ENCODE measurements at regions not wholly inside any gene's neighbourhood (a gene's known extent, or its start where the extent isn't known, plus 50 kb on each side); places are given as distances from the start of the nearest gene placed in this dataset.
A peak's percentile ranks its signal among the peaks of the same experiment; 100 is the strongest.

- Histone ChIP-seq H3K9me3 (ENCODE audit: control insufficient read depth in 4 of 4, insufficient read depth in 3 of 4, low read length in 3 of 4) (no peaks in the 10 kb centered on the region), H3K9ac (ENCODE audit: insufficient read depth in 1 of 2, low read length in 2 of 2) (no peak overlapping the region), H3K4me3 (no peak overlapping the region), H3K4me1 (ENCODE audit: control insufficient read depth in 5 of 5, insufficient read depth in 5 of 5, low read length in 5 of 5) (peaks cover 0 to 5% (median 0%) of the 10 kb centered on the region in 5 donors), H3K27me3 (ENCODE audit: control insufficient read depth in 3 of 3, insufficient read depth in 3 of 3, low read length in 2 of 3) (no peaks in the 10 kb centered on the region), H3K36me3 (ENCODE audit: control insufficient read depth in 4 of 4, insufficient read depth in 4 of 4, low read length in 4 of 4) (no peaks in the 10 kb centered on the region), H3K27ac (ENCODE audit: low read depth in 1 of 2, low read length in 1 of 2) (peak overlapping the region in 1 of 2 donors; percentile 72)
- no peak for DNase-seq
- no peak for TF ChIP-seq CTCF (IDR thresholded peaks at IDR 0.05; ENCODE audit: control extremely low read depth, extremely low read depth)
- ATAC-seq (ENCODE audit: insufficient read depth, low FRiP score), result no peak
- WGBS, 2 donors, result 85 to 92% methylated on average over 4 of the region's 4 CpGs
Measured at GRCh38 chr2:219707496-219708285, 80.3 kb downstream of the SLC4A3 start.

GRCh38 chr2:219709331-219709761 is 81.9 kb downstream of the SLC4A3 start:
- TF ChIP-seq CTCF (IDR thresholded peaks at IDR 0.05; ENCODE audit: control extremely low read depth, extremely low read depth), result no peak
- DNase-seq, result no peak
- no peaks in the 10 kb centered on the region for H3K4me1 ChIP-seq (ENCODE audit: control insufficient read depth in 5 of 5, insufficient read depth in 5 of 5, low read length in 5 of 5)
- H3K9me3 ChIP-seq (ENCODE audit: control insufficient read depth in 4 of 4, insufficient read depth in 3 of 4, low read length in 3 of 4), result no peaks in the 10 kb centered on the region
- no peaks in the 10 kb centered on the region for H3K27me3 ChIP-seq (ENCODE audit: control insufficient read depth in 3 of 3, insufficient read depth in 3 of 3, low read length in 2 of 3)
- no peak overlapping the region for H3K4me3 ChIP-seq
- no peak for ATAC-seq (ENCODE audit: insufficient read depth, low FRiP score)
- no peaks in the 10 kb centered on the region for H3K36me3 ChIP-seq (ENCODE audit: control insufficient read depth in 4 of 4, insufficient read depth in 4 of 4, low read length in 4 of 4)
- 53 to 76% methylated on average over 2 of the region's 2 CpGs for WGBS, 2 donors
- H3K9ac ChIP-seq (ENCODE audit: insufficient read depth in 1 of 2, low read length in 2 of 2), result no peak overlapping the region
- peak overlapping the region in 1 of 2 donors; percentile 90 for H3K27ac ChIP-seq (ENCODE audit: low read depth in 1 of 2, low read length in 1 of 2)

GRCh38 chr2:219713110-219713509 is 85.7 kb downstream of the SLC4A3 start:
- DNase-seq (no peak), ATAC-seq (ENCODE audit: insufficient read depth, low FRiP score) (no peak)
- Histone ChIP-seq H3K27me3 (ENCODE audit: control insufficient read depth in 3 of 3, insufficient read depth in 3 of 3, low read length in 2 of 3) (no peaks in the 10 kb centered on the region), H3K27ac (ENCODE audit: low read depth in 1 of 2, low read length in 1 of 2) (no peak overlapping the region), H3K4me3 (no peak overlapping the region), H3K4me1 (ENCODE audit: control insufficient read depth in 5 of 5, insufficient read depth in 5 of 5, low read length in 5 of 5) (no peaks in the 10 kb centered on the region), H3K36me3 (ENCODE audit: control insufficient read depth in 4 of 4, insufficient read depth in 4 of 4, low read length in 4 of 4) (no peaks in the 10 kb centered on the region), H3K9me3 (ENCODE audit: control insufficient read depth in 4 of 4, insufficient read depth in 3 of 4, low read length in 3 of 4) (no peaks in the 10 kb centered on the region), H3K9ac (ENCODE audit: insufficient read depth in 1 of 2, low read length in 2 of 2) (no peak overlapping the region)
- 70 to 86% methylated on average over 1 of the region's 1 CpG for WGBS, 2 donors
- TF ChIP-seq CTCF (IDR thresholded peaks at IDR 0.05; ENCODE audit: control extremely low read depth, extremely low read depth), result no peak

Data from lung (tissue), 11 donors.